PC-9 (cell line): ENCODE measurements at regions not wholly inside any gene's neighbourhood (a gene's known extent, or its start where the extent isn't known, plus 50 kb on each side); places are given as distances from the start of the nearest gene placed in this dataset.
A peak's percentile ranks its signal among the peaks of the same experiment; 100 is the strongest.

Experiments
- BruUV-seq: library from RNA; stranded (reverse); fragments of 400-500 nt; replicated peaks from 2 replicates; lab custom pipeline; 2021; lab: Mats Ljungman, UMichigan
- CTCF ChIA-PET: fragments of 300-600 bp; sonication (Branson Sonifier 250); formaldehyde crosslinking; loops from one replicate; lab custom pipeline; 2022; ENCODE audit warnings: antibody characterized with exemption; lab: Charles Lee
- POLR2A ChIA-PET: fragments of 300-600 bp; sonication (Branson Sonifier 250); formaldehyde crosslinking; loops from one replicate; lab custom pipeline; 2022; ENCODE audit warnings: antibody characterized with exemption; ENCODE audit not compliant: unreplicated experiment; lab: Charles Lee
- DNase-seq, 2 experiments: peaks; one replicate each; pipeline versions ENCODE4 v3.0.0 to v3.0.0-alpha.2; 2015 to 2022; ENCODE audit warnings: mixed read lengths in 1 of 2
- H2AFZ ChIP-seq: fragments of 200-600 bp; sonication (generic); 2 replicates; pipeline ENCODE4 v1.8.1; 2017; ENCODE audit warnings: antibody characterized with exemption
- H3F3A ChIP-seq: fragments of 200-600 bp; sonication (generic); 2 replicates; pipeline ENCODE4 v1.8.1; 2017; ENCODE audit warnings: antibody characterized with exemption, mild to moderate bottlenecking, low read depth; ENCODE audit not compliant: insufficient read depth
- H3K27ac ChIP-seq: fragments of 200-600 bp; sonication (generic); 2 replicates; pipeline ENCODE4 v1.6.1; 2016; ENCODE audit warnings: mixed run types
- H3K27me3 ChIP-seq: fragments of 200-600 bp; sonication (generic); 2 replicates; pipeline ENCODE4 v1.6.1; 2016; ENCODE audit warnings: low read depth, mixed run types; ENCODE audit not compliant: insufficient read depth
- H3K36me3 ChIP-seq: fragments of 200-600 bp; sonication (generic); 2 replicates; pipeline ENCODE4 v1.6.1; 2016; ENCODE audit warnings: low read depth, mixed run types
- H3K4me1 ChIP-seq: fragments of 200-600 bp; sonication (generic); replicated peaks from 2 replicates; pipeline ENCODE4 v1.6.1; 2016; ENCODE audit warnings: mixed run types; ENCODE audit not compliant: insufficient read depth
- H3K4me2 ChIP-seq: fragments of 200-600 bp; sonication (generic); 2 replicates; pipeline ENCODE4 v1.6.1; 2017; ENCODE audit warnings: mixed run types
- H3K4me3 ChIP-seq: fragments of 200-600 bp; sonication (generic); 2 replicates; pipeline ENCODE4 v1.6.1; 2016; ENCODE audit warnings: mixed run types
- H3K79me2 ChIP-seq: fragments of 200-600 bp; sonication (generic); 2 replicates; pipeline ENCODE4 v1.6.1; 2017; ENCODE audit warnings: low read depth, mixed run types
- H3K9me2 ChIP-seq: fragments of 200-600 bp; sonication (generic); 2 replicates; pipeline ENCODE4 v1.8.1; 2017; ENCODE audit warnings: mild to moderate bottlenecking; ENCODE audit not compliant: insufficient read depth
- H3K9me3 ChIP-seq: fragments of 200-600 bp; sonication (generic); 2 replicates; pipeline ENCODE4 v1.8.1; 2016; ENCODE audit warnings: low read depth; ENCODE audit not compliant: insufficient read depth
- H4K20me1 ChIP-seq: fragments of 200-600 bp; sonication (generic); 2 replicates; pipeline ENCODE4 v1.8.1; 2017; ENCODE audit not compliant: insufficient read depth
- CTCF ChIP-seq: fragments of 200-600 bp; sonication (generic); conservative IDR thresholded peaks from 2 replicates; pipeline ENCODE4 v1.6.1; 2017; ENCODE audit warnings: mixed run types, antibody characterized with exemption, mild to moderate bottlenecking, moderate library complexity
- EZH2 ChIP-seq: fragments of 200-600 bp; sonication (generic); IDR thresholded peaks from 2 replicates; pipeline ENCODE4 v1.8.0; 2017; ENCODE audit warnings: antibody characterized with exemption, low read depth
- intact Hi-C: fragments of 100-400 bp; cut with micrococcal nuclease; formaldehyde crosslinking; loops from one replicate; pipeline ENCODE4 v1.10.0; 2022; ENCODE audit not compliant: unreplicated experiment

DNA sequence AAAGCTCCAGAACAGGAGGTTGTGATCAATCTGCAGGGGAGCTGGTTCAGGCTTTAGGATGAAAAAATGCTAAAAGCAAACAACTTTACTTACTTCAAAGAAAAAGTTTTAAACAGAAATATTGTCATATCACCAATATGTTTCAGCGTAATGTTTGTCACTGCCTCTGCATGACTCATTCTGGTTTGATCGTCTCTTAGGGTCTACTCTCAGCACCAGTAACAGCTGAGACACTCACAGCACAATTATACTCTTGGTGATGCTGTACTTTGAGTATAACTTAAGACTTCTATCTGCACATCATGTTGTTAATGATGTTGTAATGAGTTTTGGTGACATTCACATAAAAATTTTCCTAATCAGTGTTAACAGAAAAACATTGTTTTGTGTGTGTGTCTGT is 665.4 kb downstream of the EPM2A start:
- DNase-seq: no peak
- Histone ChIP-seq H3K4me2 (no peak overlapping the region), H3K9me2 (no peaks in the 10 kb centered on the region), H2AFZ (no peak overlapping the region), H3K4me1 (no peaks in the 10 kb centered on the region), H3K79me2 (no peaks in the 10 kb centered on the region), H3K4me3 (no peak overlapping the region), H3K36me3 (no peaks in the 10 kb centered on the region), H3K27me3 (no peaks in the 10 kb centered on the region), H4K20me1 (no peaks in the 10 kb centered on the region), H3K9me3 (no peaks in the 10 kb centered on the region), H3K27ac (no peak overlapping the region), H3F3A (no peaks in the 10 kb centered on the region)
- ChIA-PET CTCF (no interaction called here), POLR2A (no interaction called here)
- intact Hi-C loops: no loop called here
- no TSS peak for BruUV-seq
- no peak for TF ChIP-seq CTCF

GRCh38 chr6:145070791-145071190 is 664.5 kb downstream of the EPM2A start:
- Histone ChIP-seq H3K4me3 (no peak overlapping the region), H3F3A (no peaks in the 10 kb centered on the region), H3K27ac (no peak overlapping the region), H3K4me1 (no peaks in the 10 kb centered on the region), H3K4me2 (no peak overlapping the region), H3K36me3 (no peaks in the 10 kb centered on the region), H3K9me2 (no peaks in the 10 kb centered on the region), H4K20me1 (no peaks in the 10 kb centered on the region), H2AFZ (no peak overlapping the region), H3K9me3 (no peaks in the 10 kb centered on the region), H3K79me2 (no peaks in the 10 kb centered on the region), H3K27me3 (no peaks in the 10 kb centered on the region)
- no TSS peak for BruUV-seq
- no peak for DNase-seq
- intact Hi-C loops: no loop called here
- TF ChIP-seq EZH2: no peak
- TF ChIP-seq CTCF: no peak
- ChIA-PET POLR2A (no interaction called here), CTCF (interaction anchor here (0.5 kb wide), 1 partner anchor 1115 kb away, joined by 3 read pairs; no protein-coding TSS in a partner anchor)

- TF ChIP-seq EZH2 (no peak), CTCF (no peak)
- H3K36me3 ChIP-seq: no peaks in the 10 kb centered on the region
- no peaks in the 10 kb centered on the region for H3K9me2 ChIP-seq
- ChIA-PET POLR2A (no interaction called here), CTCF (no interaction called here)
- no peaks in the 10 kb centered on the region for H3F3A ChIP-seq
- no peak overlapping the region for H3K27ac ChIP-seq
- intact Hi-C loops: no loop called here
- H3K4me2 ChIP-seq: no peak overlapping the region
- H4K20me1 ChIP-seq: no peaks in the 10 kb centered on the region
- H3K4me1 ChIP-seq: no peaks in the 10 kb centered on the region
- H3K9me3 ChIP-seq: no peaks in the 10 kb centered on the region
- no peak overlapping the region for H2AFZ ChIP-seq
- H3K79me2 ChIP-seq: no peaks in the 10 kb centered on the region
- peak in 1 of 2 experiments; percentile 38 for DNase-seq
- H3K4me3 ChIP-seq: no peak overlapping the region
- H3K27me3 ChIP-seq: no peaks in the 10 kb centered on the region
- no TSS peak for BruUV-seq
Observed at GRCh38 chr6:145071836-145072235, 663.5 kb downstream of the EPM2A start.
